Common myeloid progenitor, CD34-positive (primary cell): ENCODE measurements at regions not wholly inside any gene's neighbourhood (a gene's known extent, or its start where the extent isn't known, plus 50 kb on each side); places are given as distances from the start of the nearest gene placed in this dataset.

Experiments used
- CTCF ChIA-PET: fragments of 350-600 bp; sonication (Branson Sonifier 250); formaldehyde crosslinking; loops from one replicate; lab custom pipeline; 2021; ENCODE audit warnings: antibody characterized with exemption; lab: Charles Lee
- POLR2A ChIA-PET: fragments of 350-600 bp; sonication (Branson Sonifier 250); formaldehyde crosslinking; loops from one replicate; lab custom pipeline; 2021; ENCODE audit warnings: antibody characterized with exemption; lab: Charles Lee
- DNase-seq, 3 donors: peaks; one replicate each; pipeline versions ENCODE4 v3.0.0 to v3.0.0-alpha.2; 2013
- H3K27ac ChIP-seq, 2 experiments: 1 replicate in 1 of 2; 2 replicates in 1 of 2; pipeline ENCODE4 v1.7.0; 2013; ENCODE audit warnings: inconsistent platforms in 2 of 2, low read length in 2 of 2, mild to moderate bottlenecking in 2 of 2, low read depth in 1 of 2, moderate library complexity in 1 of 2; ENCODE audit not compliant: severe bottlenecking in 2 of 2, insufficient read depth in 1 of 2, poor library complexity in 1 of 2
- H3K27me3 ChIP-seq, 5 experiments: replicated peaks in 2 of 5; 1 replicate in 3 of 5; 2 replicates in 2 of 5; pipeline versions ENCODE4 v1.6.1 to v1.7.0; 2013; ENCODE audit warnings: low read length in 4 of 5, mild to moderate bottlenecking in 2 of 5, moderate library complexity in 2 of 5, inconsistent platforms in 1 of 5; ENCODE audit not compliant: insufficient read depth in 5 of 5, control insufficient read depth in 4 of 5
- H3K36me3 ChIP-seq, 4 experiments: 1 replicate in 2 of 4; 2 replicates in 2 of 4; pipeline versions ENCODE4 v1.6.1 to v1.7.0; 2013; ENCODE audit warnings: low read length in 3 of 4, control low read depth in 1 of 4, mild to moderate bottlenecking in 1 of 4; ENCODE audit not compliant: control insufficient read depth in 4 of 4, insufficient read depth in 4 of 4
- H3K4me1 ChIP-seq, 4 experiments: 1 replicate in 3 of 4; 2 replicates in 1 of 4; pipeline versions ENCODE4 v1.6.1 to v1.7.1; 2013; ENCODE audit warnings: low read length in 3 of 4, mild to moderate bottlenecking in 3 of 4, control low read depth in 1 of 4, inconsistent platforms in 1 of 4, moderate library complexity in 1 of 4; ENCODE audit not compliant: control insufficient read depth in 4 of 4, insufficient read depth in 4 of 4; ENCODE audit errors: control extremely low read depth in 1 of 4
- H3K4me3 ChIP-seq, 7 experiments: 1 replicate in 4 of 7; 2 replicates in 3 of 7; pipeline versions ENCODE4 v1.5.1 to v1.7.0; 2013; ENCODE audit warnings: mild to moderate bottlenecking in 7 of 7, low read length in 6 of 7, moderate library complexity in 6 of 7, inconsistent platforms in 2 of 7, low read depth in 2 of 7, control low read depth in 1 of 7; ENCODE audit not compliant: insufficient read depth in 4 of 7, control insufficient read depth in 1 of 7; ENCODE audit errors: extremely low read depth in 1 of 7
- H3K9me3 ChIP-seq, 5 experiments: 1 replicate in 4 of 5; 2 replicates in 1 of 5; pipeline versions ENCODE4 v1.6.1 to v1.7.1; 2013; ENCODE audit warnings: low read length in 4 of 5, mild to moderate bottlenecking in 2 of 5, inconsistent platforms in 1 of 5, low read depth in 1 of 5, moderate library complexity in 1 of 5; ENCODE audit not compliant: control insufficient read depth in 4 of 5, insufficient read depth in 2 of 5; ENCODE audit errors: control extremely low read depth in 1 of 5
- WGBS: methylation state at CpG from one replicate; pipeline ENCODE4 v1.1.5; 2013; ENCODE audit not compliant: insufficient coverage; 5-methylcytosine and 5-hydroxymethylcytosine counted together

DNA sequence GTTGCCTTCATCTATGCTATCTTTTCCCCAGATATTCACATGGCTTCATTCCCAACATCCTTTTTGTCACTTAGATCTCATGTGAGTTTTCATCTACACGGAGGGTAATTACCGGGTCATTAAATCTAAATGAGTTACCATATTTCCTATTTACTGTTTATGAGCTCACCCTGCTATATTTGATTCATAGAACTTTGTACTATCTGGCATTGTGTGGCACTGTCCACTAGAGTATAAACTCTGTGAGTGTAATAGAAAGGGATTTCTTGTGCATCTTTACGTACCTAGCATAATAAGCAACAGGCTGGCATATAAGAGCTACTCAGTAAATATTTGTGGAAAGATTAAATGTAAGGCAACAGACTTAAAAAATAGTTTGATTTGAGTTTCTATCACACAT is 86.1 kb upstream of the LMO3 start:
- POLR2A ChIA-PET = no interaction called here
- H3K27ac ChIP-seq = no peak overlapping the region
- no peaks in the 10 kb centered on the region for H3K4me1 ChIP-seq
- H3K4me3 ChIP-seq = no peak overlapping the region
- H3K9me3 ChIP-seq = no peaks in the 10 kb centered on the region
- 100% methylated on average over 1 of the region's 3 CpGs for WGBS
- no peak for DNase-seq
- CTCF ChIA-PET = no interaction called here
- no peaks in the 10 kb centered on the region for H3K36me3 ChIP-seq
- H3K27me3 ChIP-seq = no peaks in the 10 kb centered on the region

DNA sequence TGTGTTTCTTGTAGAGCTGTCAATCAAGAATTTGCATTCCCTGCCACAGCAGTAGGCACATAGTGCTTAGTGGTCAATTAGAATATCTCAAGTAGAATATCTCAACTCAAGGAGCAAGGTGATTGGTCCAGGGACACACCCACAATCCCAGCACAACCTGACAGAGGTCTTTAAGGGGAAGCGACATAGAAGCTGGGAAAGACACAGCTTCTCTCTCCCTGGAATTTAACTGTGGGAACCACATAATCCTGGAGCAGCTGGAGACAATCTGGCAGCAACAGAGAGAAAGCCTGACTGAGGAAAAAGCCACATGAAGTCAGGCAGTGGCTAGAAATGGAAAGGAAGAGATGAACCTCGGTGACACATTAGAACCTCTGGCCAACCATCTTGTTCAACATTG is 85.7 kb upstream of the LMO3 start:
- Histone ChIP-seq H3K27me3 (no peaks in the 10 kb centered on the region), H3K36me3 (no peaks in the 10 kb centered on the region), H3K4me1 (no peaks in the 10 kb centered on the region), H3K27ac (no peak overlapping the region), H3K4me3 (no peak overlapping the region), H3K9me3 (no peaks in the 10 kb centered on the region)
- CTCF ChIA-PET = no interaction called here
- 100% methylated on average over 2 of the region's 2 CpGs for WGBS
- POLR2A ChIA-PET = no interaction called here
- no peak for DNase-seq

DNA sequence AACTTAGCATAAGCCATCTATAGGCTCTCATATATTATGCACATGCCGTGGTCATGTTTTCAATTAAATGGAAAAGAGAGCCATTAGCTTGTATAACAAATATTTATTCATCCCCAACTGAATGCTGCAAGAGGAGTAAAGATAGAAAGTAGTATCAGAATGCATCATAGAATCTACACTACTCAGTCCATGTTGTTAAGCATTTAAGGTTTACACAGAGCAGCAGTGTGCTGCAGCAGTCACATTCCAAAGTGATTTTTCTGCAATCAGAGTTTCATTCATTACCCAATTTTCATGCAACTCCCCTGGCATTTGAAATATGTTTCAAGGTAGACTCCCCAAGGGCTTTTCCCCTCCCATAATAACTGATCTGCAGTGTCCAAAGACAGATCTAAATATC is 82.2 kb upstream of the LMO3 start:
- no CpG with 5 or more reads among the region's 1 CpG for WGBS
- H3K27me3 ChIP-seq = no peaks in the 10 kb centered on the region
- no peaks in the 10 kb centered on the region for H3K4me1 ChIP-seq
- ChIA-PET CTCF (no interaction called here), POLR2A (no interaction called here)
- H3K27ac ChIP-seq = no peak overlapping the region
- H3K9me3 ChIP-seq = no peaks in the 10 kb centered on the region
- H3K36me3 ChIP-seq = no peaks in the 10 kb centered on the region
- DNase-seq = no peak
- no peak overlapping the region for H3K4me3 ChIP-seq

DNA sequence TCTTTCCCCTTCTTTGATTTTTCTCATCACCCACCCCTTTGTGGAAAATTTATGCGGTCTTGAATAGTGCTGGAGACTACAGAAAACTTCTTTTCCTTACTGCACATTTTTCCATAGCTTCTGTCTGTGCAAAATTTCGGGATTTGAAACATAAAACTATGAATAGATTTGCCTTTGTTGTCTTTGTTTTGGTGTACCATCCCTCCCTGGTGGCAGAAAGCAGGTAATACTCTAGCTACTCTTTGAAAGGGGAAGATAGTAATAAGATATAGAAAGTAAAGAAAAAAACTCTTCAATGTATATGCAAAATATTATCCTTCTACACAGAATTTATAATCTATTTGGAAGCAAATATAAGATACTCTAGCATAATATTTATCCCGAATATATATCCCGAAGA is 79.1 kb upstream of the LMO3 start:
- ChIA-PET CTCF (interaction anchor here (0.8 kb wide), 1 partner anchor 25 kb away, joined by 3 read pairs; no protein-coding TSS in a partner anchor), POLR2A (no interaction called here)
- no peak for DNase-seq

DNA sequence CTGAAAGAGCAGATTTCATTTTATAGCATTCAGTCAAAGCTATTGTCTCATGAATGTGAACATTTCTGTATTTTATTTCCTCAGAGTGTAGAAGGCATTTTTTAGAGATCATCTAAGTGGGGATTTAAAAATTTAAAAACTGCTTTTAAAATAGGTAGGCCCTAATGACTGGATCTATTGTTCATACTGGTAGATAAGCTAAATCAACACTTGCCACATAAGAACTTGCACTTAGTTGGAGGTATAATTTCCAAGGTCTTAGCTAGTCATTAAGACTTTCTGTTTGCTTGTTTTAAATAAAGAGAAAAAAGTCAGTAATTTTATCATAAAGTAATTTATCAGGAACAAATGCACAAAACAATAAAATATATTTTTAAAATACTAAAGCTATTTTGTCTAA is 75.2 kb upstream of the LMO3 start:
- CTCF ChIA-PET = no interaction called here
- Histone ChIP-seq H3K9me3 (no peaks in the 10 kb centered on the region), H3K27ac (no peak overlapping the region), H3K4me1 (no peaks in the 10 kb centered on the region), H3K4me3 (no peak overlapping the region), H3K27me3 (no peaks in the 10 kb centered on the region), H3K36me3 (no peaks in the 10 kb centered on the region)
- POLR2A ChIA-PET = no interaction called here
- DNase-seq = no peak

More for the DNA sequence above, 79.1 kb upstream of the LMO3 start:
- 100% methylated on average over 1 of the region's 4 CpGs for WGBS
- H3K36me3 ChIP-seq = no peaks in the 10 kb centered on the region
- no peak overlapping the region for H3K4me3 ChIP-seq
- H3K9me3 ChIP-seq = no peaks in the 10 kb centered on the region
- H3K4me1 ChIP-seq = no peaks in the 10 kb centered on the region
- no peaks in the 10 kb centered on the region for H3K27me3 ChIP-seq
- no peak overlapping the region for H3K27ac ChIP-seq

DNA sequence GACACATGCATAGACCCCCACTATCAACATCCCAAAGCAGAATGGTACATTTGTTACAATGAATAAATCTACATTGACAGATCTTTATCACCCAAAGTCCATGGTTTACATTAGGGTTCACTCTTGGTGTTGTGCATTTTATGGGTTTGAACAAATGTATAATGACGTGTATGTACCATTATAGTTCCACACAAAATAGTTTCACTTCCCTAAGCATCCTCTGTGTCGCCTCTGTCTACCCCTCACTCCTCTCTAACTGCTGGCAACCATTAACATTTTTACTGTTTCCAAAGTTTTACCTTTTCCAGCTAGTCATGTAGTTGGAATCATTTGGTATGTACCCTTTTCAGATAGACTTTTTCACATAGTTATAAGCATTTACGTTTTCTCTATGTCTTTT is 69.5 kb upstream of the LMO3 start:
- DNase-seq = no peak
- CTCF ChIA-PET = no interaction called here
- Histone ChIP-seq H3K9me3 (no peaks in the 10 kb centered on the region), H3K4me3 (no peak overlapping the region), H3K27me3 (no peaks in the 10 kb centered on the region), H3K4me1 (no peaks in the 10 kb centered on the region), H3K36me3 (no peaks in the 10 kb centered on the region), H3K27ac (no peak overlapping the region)
- no CpG with 5 or more reads among the region's 3 CpGs for WGBS
- POLR2A ChIA-PET = no interaction called here

DNA sequence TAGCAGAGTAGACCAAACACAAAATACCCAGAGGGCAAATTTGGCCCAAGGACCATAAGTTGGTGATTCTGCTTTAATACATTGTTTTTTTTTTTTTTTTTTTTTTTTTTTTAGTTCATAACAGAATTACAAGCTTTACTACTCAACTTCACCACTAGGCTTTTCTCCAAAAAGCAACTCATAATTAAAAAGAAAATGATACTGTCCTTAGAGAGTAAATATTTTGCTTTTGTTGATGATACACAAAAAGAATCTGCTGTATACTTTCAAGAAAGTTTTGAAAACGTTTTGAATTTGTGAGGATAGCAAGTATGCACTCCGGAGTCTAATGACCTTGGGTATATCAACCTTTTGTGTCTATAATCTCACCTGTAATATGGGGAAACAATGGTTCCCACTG is 68.9 kb upstream of the LMO3 start:
- DNase-seq = no peak
- ChIA-PET CTCF (no interaction called here), POLR2A (no interaction called here)
- Histone ChIP-seq H3K27ac (no peak overlapping the region), H3K4me3 (no peak overlapping the region), H3K9me3 (no peaks in the 10 kb centered on the region), H3K27me3 (no peaks in the 10 kb centered on the region), H3K4me1 (no peaks in the 10 kb centered on the region), H3K36me3 (no peaks in the 10 kb centered on the region)
- WGBS = 40% methylated on average over 1 of the region's 2 CpGs
